ENCODE measurements at regions not wholly inside any gene's neighbourhood (a gene's known extent, or its start where the extent isn't known, plus 50 kb on each side); places are given as distances from the start of the nearest gene placed in this dataset.

- Histone ChIP-seq H3K4me3 (replicated peaks; ENCODE audit: low read depth, low read length) (no peak overlapping the region), H3K36me3 (ENCODE audit: control insufficient read depth, insufficient read depth, low read length) (no peaks in the 10 kb centered on the region), H3K27me3 (replicated peaks; ENCODE audit: control insufficient read depth, insufficient read depth, low read length) (no peaks in the 10 kb centered on the region)
- DNase-seq (ENCODE audit: extremely low read depth, insufficient read length), result no peak
- no peak for TF ChIP-seq CTCF (IDR thresholded peaks at IDR 0.05; ENCODE audit: insufficient read depth, low read length, poor library complexity, severe bottlenecking)
Observed at GRCh38 chr2:106941372-106941993, 55.5 kb upstream of the ST6GAL2 start.

- Histone ChIP-seq H3K4me3 (replicated peaks; ENCODE audit: low read depth, low read length) (no peak overlapping the region), H3K36me3 (ENCODE audit: control insufficient read depth, insufficient read depth, low read length) (no peaks in the 10 kb centered on the region), H3K27me3 (replicated peaks; ENCODE audit: control insufficient read depth, insufficient read depth, low read length) (no peaks in the 10 kb centered on the region)
- TF ChIP-seq CTCF (IDR thresholded peaks at IDR 0.05; ENCODE audit: insufficient read depth, low read length, poor library complexity, severe bottlenecking), result no peak
- no peak for DNase-seq (ENCODE audit: extremely low read depth, insufficient read length)
Observed at GRCh38 chr2:106943468-106944200, 57.7 kb upstream of the ST6GAL2 start.

GRCh38 chr2:106944215-106944614 lies 58.2 kb upstream of the ST6GAL2 start:
- TF ChIP-seq CTCF (IDR thresholded peaks at IDR 0.05; ENCODE audit: insufficient read depth, low read length, poor library complexity, severe bottlenecking), result no peak
- Histone ChIP-seq H3K36me3 (ENCODE audit: control insufficient read depth, insufficient read depth, low read length) (no peaks in the 10 kb centered on the region), H3K4me3 (replicated peaks; ENCODE audit: low read depth, low read length) (no peak overlapping the region), H3K27me3 (replicated peaks; ENCODE audit: control insufficient read depth, insufficient read depth, low read length) (no peaks in the 10 kb centered on the region)
- DNase-seq (ENCODE audit: extremely low read depth, insufficient read length), result no peak

GRCh38 chr2:106948540-106948939 lies 62.6 kb upstream of the ST6GAL2 start:
- H3K4me3 ChIP-seq (replicated peaks; ENCODE audit: low read depth, low read length), result no peak overlapping the region
- TF ChIP-seq CTCF (IDR thresholded peaks at IDR 0.05; ENCODE audit: insufficient read depth, low read length, poor library complexity, severe bottlenecking), result no peak

GRCh38 chr2:106953236-106953635 lies 67.3 kb upstream of the ST6GAL2 start:
- TF ChIP-seq CTCF (IDR thresholded peaks at IDR 0.05; ENCODE audit: insufficient read depth, low read length, poor library complexity, severe bottlenecking), result no peak
- no peak for DNase-seq (ENCODE audit: extremely low read depth, insufficient read length)
- Histone ChIP-seq H3K27me3 (replicated peaks; ENCODE audit: control insufficient read depth, insufficient read depth, low read length) (no peaks in the 10 kb centered on the region), H3K36me3 (ENCODE audit: control insufficient read depth, insufficient read depth, low read length) (no peaks in the 10 kb centered on the region), H3K4me3 (replicated peaks; ENCODE audit: low read depth, low read length) (no peak overlapping the region)

More at GRCh38 chr2:106948540-106948939, 62.6 kb upstream of the ST6GAL2 start:
- DNase-seq (ENCODE audit: extremely low read depth, insufficient read length), result no peak
- Histone ChIP-seq H3K36me3 (ENCODE audit: control insufficient read depth, insufficient read depth, low read length) (no peaks in the 10 kb centered on the region), H3K27me3 (replicated peaks; ENCODE audit: control insufficient read depth, insufficient read depth, low read length) (no peaks in the 10 kb centered on the region)

All from GM06990 (cell line).